Peyer's patch (tissue), 4 donors: ENCODE measurements at regions not wholly inside any gene's neighbourhood (a gene's known extent, or its start where the extent isn't known, plus 50 kb on each side); places are given as distances from the start of the nearest gene placed in this dataset.

ENCODE experiments used
- DNase-seq, 3 donors: peaks; one replicate each; pipeline ENCODE4 v3.0.0-alpha.2; 2017 to 2019
- H3K27ac ChIP-seq, 4 donors: fragments of 200-600 bp; sonication (generic); one replicate each; pipeline ENCODE4 v1.5.1; 2016 to 2019
- H3K27me3 ChIP-seq, 2 donors: fragments of 200-600 bp; sonication (generic); one replicate each; pipeline ENCODE4 v1.5.1; 2019
- H3K36me3 ChIP-seq, 3 donors: fragments of 200-600 bp; sonication (generic); one replicate each; pipeline ENCODE4 v1.5.1; 2016 to 2019
- H3K4me1 ChIP-seq, 4 donors: fragments of 200-600 bp; sonication (generic); one replicate each; pipeline ENCODE4 v1.5.1; 2016 to 2019
- H3K4me3 ChIP-seq, 4 donors: fragments of 200-600 bp; sonication (generic); 1 replicate in 3 of 4; 2 replicates in 1 of 4; pipeline ENCODE4 v1.5.1; 2016 to 2019; ENCODE audit warnings: mild to moderate bottlenecking in 1 of 4
- H3K9me3 ChIP-seq, 4 donors: fragments of 200-600 bp; sonication (generic); one replicate each; pipeline ENCODE4 v1.5.1; 2016 to 2019; ENCODE audit warnings: mild to moderate bottlenecking in 1 of 4
- CTCF ChIP-seq, 6 experiments: fragments of 450-650 bp in 4 of 6; fragments of 200-600 bp in 2 of 6; sonication (generic) in 1 of 6; IDR thresholded peaks; one replicate each; pipeline ENCODE4 v1.5.1; 2017 to 2019; ENCODE audit warnings: antibody characterized with exemption in 6 of 6, mild to moderate bottlenecking in 3 of 6, moderate library complexity in 1 of 6
- POLR2A ChIP-seq, 2 donors: fragments of 450-650 bp; IDR thresholded peaks; one replicate each; pipeline ENCODE4 v1.5.1; 2017; ENCODE audit warnings: antibody characterized with exemption in 2 of 2, mild to moderate bottlenecking in 2 of 2, moderate library complexity in 2 of 2

GRCh38 chr17:52235516-52235915 lies 77.0 kb upstream of the CA10 start:
- Histone ChIP-seq H3K27ac (no peak overlapping the region), H3K4me1 (no peaks in the 10 kb centered on the region), H3K4me3 (no peak overlapping the region), H3K9me3 (no peaks in the 10 kb centered on the region), H3K27me3 (no peaks in the 10 kb centered on the region), H3K36me3 (no peaks in the 10 kb centered on the region)
- no peak for DNase-seq
- TF ChIP-seq CTCF (IDR thresholded peaks at IDR 0.05) (no peak), POLR2A (IDR thresholded peaks at IDR 0.05) (no peak)

- Histone ChIP-seq H3K27me3 (no peaks in the 10 kb centered on the region), H3K27ac (no peak overlapping the region), H3K4me1 (no peaks in the 10 kb centered on the region), H3K4me3 (no peak overlapping the region), H3K9me3 (no peaks in the 10 kb centered on the region), H3K36me3 (no peaks in the 10 kb centered on the region)
- TF ChIP-seq POLR2A (IDR thresholded peaks at IDR 0.05) (no peak), CTCF (IDR thresholded peaks at IDR 0.05) (no peak)
- DNase-seq = no peak
Observed at GRCh38 chr17:52233632-52234031, 75.1 kb upstream of the CA10 start.

- Histone ChIP-seq H3K9me3 (no peaks in the 10 kb centered on the region), H3K36me3 (no peaks in the 10 kb centered on the region), H3K27me3 (no peaks in the 10 kb centered on the region), H3K4me1 (no peaks in the 10 kb centered on the region), H3K4me3 (no peak overlapping the region), H3K27ac (no peak overlapping the region)
- no peak for DNase-seq
- TF ChIP-seq POLR2A (IDR thresholded peaks at IDR 0.05) (no peak), CTCF (IDR thresholded peaks at IDR 0.05) (no peak)
Observed at GRCh38 chr17:52233176-52233575, 74.7 kb upstream of the CA10 start.

GRCh38 chr17:52228823-52229222 lies 70.3 kb upstream of the CA10 start:
- Histone ChIP-seq H3K36me3 (no peaks in the 10 kb centered on the region), H3K4me1 (no peaks in the 10 kb centered on the region), H3K27me3 (no peaks in the 10 kb centered on the region), H3K4me3 (no peak overlapping the region), H3K27ac (no peak overlapping the region), H3K9me3 (no peaks in the 10 kb centered on the region)
- DNase-seq = no peak
- TF ChIP-seq POLR2A (IDR thresholded peaks at IDR 0.05) (no peak), CTCF (IDR thresholded peaks at IDR 0.05) (no peak)

- TF ChIP-seq POLR2A (IDR thresholded peaks at IDR 0.05) (no peak), CTCF (IDR thresholded peaks at IDR 0.05) (no peak)
- DNase-seq = no peak
- no peaks in the 10 kb centered on the region for H3K36me3 ChIP-seq
- no peaks in the 10 kb centered on the region for H3K4me1 ChIP-seq
- H3K27ac ChIP-seq = no peak overlapping the region
- H3K9me3 ChIP-seq = no peaks in the 10 kb centered on the region
- H3K27me3 ChIP-seq = no peaks in the 10 kb centered on the region
- no peak overlapping the region for H3K4me3 ChIP-seq
Observed at GRCh38 chr17:52227926-52228325, 69.4 kb upstream of the CA10 start.

- H3K4me1 ChIP-seq = no peaks in the 10 kb centered on the region
- DNase-seq = no peak
- no peak overlapping the region for H3K4me3 ChIP-seq
- H3K9me3 ChIP-seq = no peaks in the 10 kb centered on the region
- no peak overlapping the region for H3K27ac ChIP-seq
- no peaks in the 10 kb centered on the region for H3K27me3 ChIP-seq
- no peaks in the 10 kb centered on the region for H3K36me3 ChIP-seq
- TF ChIP-seq CTCF (IDR thresholded peaks at IDR 0.05) (no peak), POLR2A (IDR thresholded peaks at IDR 0.05) (no peak)
Observed at GRCh38 chr17:52213451-52213850, 54.9 kb upstream of the CA10 start.
